ENCODE measurements at regions not wholly inside any gene's neighbourhood (a gene's known extent, or its start where the extent isn't known, plus 50 kb on each side); places are given as distances from the start of the nearest gene placed in this dataset.

DNA sequence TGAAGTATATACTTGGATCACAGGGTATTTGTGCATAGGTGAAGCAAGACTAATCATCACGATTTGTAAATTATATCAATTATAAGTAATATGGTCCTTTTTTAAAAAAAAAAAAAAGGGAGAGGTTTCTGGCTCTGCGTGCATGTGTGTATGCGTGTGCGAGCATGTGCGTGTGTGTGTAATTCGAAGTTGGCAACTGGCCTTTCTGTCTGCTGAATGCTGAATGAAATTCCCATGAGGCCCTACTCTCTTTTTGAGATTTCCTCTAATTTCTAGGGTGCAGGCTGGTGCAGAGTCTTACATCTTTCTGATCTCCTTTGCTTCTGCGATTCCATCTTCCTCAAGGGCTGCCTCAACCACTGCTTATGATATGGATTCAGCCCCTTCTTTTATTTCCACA lies 212.2 kb downstream of the URB2 start:
- Histone ChIP-seq H4K91ac (ENCODE audit: low read length) (no peak overlapping the region), H3K36me3 (ENCODE audit: control insufficient read depth in 1 of 2, insufficient read depth in 2 of 2, low read depth in 1 of 2, low read length in 2 of 2) (no peaks in the 10 kb centered on the region), H3K4ac (ENCODE audit: low read depth in 1 of 2, low read length in 2 of 2) (no peak overlapping the region), H3K14ac (ENCODE audit: low read length in 2 of 2) (no peak overlapping the region), H4K8ac (ENCODE audit: low read length) (no peak overlapping the region), H3K4me3 (ENCODE audit: insufficient read depth in 1 of 2, low read depth in 1 of 2, low read length in 2 of 2) (no peak overlapping the region), H3K27ac (ENCODE audit: low read length, poor library complexity, severe bottlenecking) (no peak overlapping the region), H3K27me3 (ENCODE audit: control insufficient read depth in 1 of 2, insufficient read depth in 1 of 2, low read length in 2 of 2) (peaks cover 20 to 21% of the 10 kb centered on the region in 2 experiments), H2AFZ (ENCODE audit: low read depth, low read length) (no peak overlapping the region), H3K9ac (ENCODE audit: low read length) (no peak overlapping the region), H3K4me2 (ENCODE audit: low read length, poor library complexity, severe bottlenecking) (no peak overlapping the region), H2BK15ac (ENCODE audit: low read depth, poor library complexity, severe bottlenecking) (no peak overlapping the region), H2BK12ac (ENCODE audit: low read length in 2 of 2) (no peak overlapping the region), H3K23ac (ENCODE audit: low read length in 2 of 2) (no peak overlapping the region), H3K18ac (ENCODE audit: low read depth in 1 of 2, low read length in 2 of 2) (no peak overlapping the region), H3K4me1 (ENCODE audit: control insufficient read depth, insufficient read depth, low read depth, low read length) (no peaks in the 10 kb centered on the region), H2AK5ac (ENCODE audit: low read length, severe bottlenecking) (no peak overlapping the region), H2BK5ac (ENCODE audit: low read depth, low read length, poor library complexity, severe bottlenecking) (no peak overlapping the region), H3K79me1 (replicated peaks; ENCODE audit: low read length, poor library complexity, severe bottlenecking) (no peaks in the 10 kb centered on the region), H3K9me3 (ENCODE audit: control insufficient read depth, low read length) (no peaks in the 10 kb centered on the region), H2BK120ac (ENCODE audit: low read depth, low read length) (no peak overlapping the region)
- 93% methylated on average over 6 of the region's 7 CpGs for WGBS
- DNase-seq = no peak

DNA sequence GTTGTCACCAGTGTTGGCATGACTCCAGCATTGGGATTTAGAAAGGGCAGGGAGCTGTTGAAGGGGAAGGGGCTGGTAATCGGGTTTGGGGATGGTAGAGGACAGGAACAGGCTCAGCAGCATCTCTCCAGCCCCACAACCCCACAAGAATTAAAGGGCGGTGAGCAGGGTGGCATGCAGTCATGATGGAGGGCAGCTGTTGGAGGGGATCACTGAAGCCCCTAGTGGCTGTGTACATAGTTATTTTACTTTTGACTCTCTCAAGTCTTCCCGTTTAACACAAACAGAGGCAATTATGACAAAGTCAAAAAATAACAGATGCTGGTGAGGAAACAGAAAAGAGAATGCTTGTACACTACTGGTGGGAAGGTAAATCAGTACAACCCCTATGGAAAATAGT lies 213.8 kb downstream of the URB2 start:
- Histone ChIP-seq H3K27ac (ENCODE audit: low read length, poor library complexity, severe bottlenecking) (no peak overlapping the region), H3K18ac (ENCODE audit: low read depth in 1 of 2, low read length in 2 of 2) (no peak overlapping the region), H3K4me2 (ENCODE audit: low read length, poor library complexity, severe bottlenecking) (no peak overlapping the region), H3K9ac (ENCODE audit: low read length) (no peak overlapping the region), H2BK5ac (ENCODE audit: low read depth, low read length, poor library complexity, severe bottlenecking) (no peak overlapping the region), H2AK5ac (ENCODE audit: low read length, severe bottlenecking) (no peak overlapping the region), H3K9me3 (ENCODE audit: control insufficient read depth, low read length) (no peaks in the 10 kb centered on the region), H3K23ac (ENCODE audit: low read length in 2 of 2) (no peak overlapping the region), H3K27me3 (ENCODE audit: control insufficient read depth in 1 of 2, insufficient read depth in 1 of 2, low read length in 2 of 2) (peaks cover 22% of the 10 kb centered on the region in 2 experiments), H3K4me3 (ENCODE audit: insufficient read depth in 1 of 2, low read depth in 1 of 2, low read length in 2 of 2) (no peak overlapping the region), H2BK12ac (ENCODE audit: low read length in 2 of 2) (no peak overlapping the region), H4K8ac (ENCODE audit: low read length) (no peak overlapping the region), H3K4me1 (ENCODE audit: control insufficient read depth, insufficient read depth, low read depth, low read length) (peaks cover 1% of the 10 kb centered on the region), H4K91ac (ENCODE audit: low read length) (no peak overlapping the region), H3K79me1 (replicated peaks; ENCODE audit: low read length, poor library complexity, severe bottlenecking) (no peaks in the 10 kb centered on the region), H2AFZ (ENCODE audit: low read depth, low read length) (no peak overlapping the region), H3K4ac (ENCODE audit: low read depth in 1 of 2, low read length in 2 of 2) (no peak overlapping the region), H2BK15ac (ENCODE audit: low read depth, poor library complexity, severe bottlenecking) (no peak overlapping the region), H2BK120ac (ENCODE audit: low read depth, low read length) (no peak overlapping the region), H3K14ac (ENCODE audit: low read length in 2 of 2) (no peak overlapping the region), H3K36me3 (ENCODE audit: control insufficient read depth in 1 of 2, insufficient read depth in 2 of 2, low read depth in 1 of 2, low read length in 2 of 2) (no peaks in the 10 kb centered on the region)
- no CpG with 5 or more reads among the region's 3 CpGs for WGBS
- DNase-seq = no peak

DNA sequence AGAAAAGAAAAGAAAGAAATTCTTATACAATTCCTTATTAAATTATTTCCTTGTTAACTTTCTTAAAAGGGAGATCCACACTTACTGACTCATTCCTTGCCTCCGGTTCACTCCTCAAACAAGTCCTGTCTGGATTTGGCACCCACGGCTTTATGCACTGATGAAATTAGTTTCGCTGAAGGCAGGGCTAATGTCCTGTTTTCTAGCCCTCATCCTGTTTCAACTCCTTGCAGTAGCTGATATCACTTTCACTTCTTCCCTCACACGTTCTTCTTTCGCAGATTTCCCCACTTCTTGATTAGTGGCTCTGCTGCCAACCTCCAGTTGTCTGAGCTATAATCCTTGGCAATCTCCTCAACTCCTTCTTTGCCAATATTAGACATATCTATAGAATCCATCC lies 215.2 kb downstream of the URB2 start:
- Histone ChIP-seq H3K4me3 (ENCODE audit: insufficient read depth in 1 of 2, low read depth in 1 of 2, low read length in 2 of 2) (no peak overlapping the region), H2BK12ac (ENCODE audit: low read length in 2 of 2) (no peak overlapping the region), H3K36me3 (ENCODE audit: control insufficient read depth in 1 of 2, insufficient read depth in 2 of 2, low read depth in 1 of 2, low read length in 2 of 2) (no peaks in the 10 kb centered on the region), H2AFZ (ENCODE audit: low read depth, low read length) (no peak overlapping the region), H3K23ac (ENCODE audit: low read length in 2 of 2) (no peak overlapping the region), H2BK120ac (ENCODE audit: low read depth, low read length) (no peak overlapping the region), H3K9me3 (ENCODE audit: control insufficient read depth, low read length) (no peaks in the 10 kb centered on the region), H4K91ac (ENCODE audit: low read length) (no peak overlapping the region), H3K9ac (ENCODE audit: low read length) (no peak overlapping the region), H3K4me1 (ENCODE audit: control insufficient read depth, insufficient read depth, low read depth, low read length) (peaks cover 1% of the 10 kb centered on the region), H3K27ac (ENCODE audit: low read length, poor library complexity, severe bottlenecking) (no peak overlapping the region), H2BK15ac (ENCODE audit: low read depth, poor library complexity, severe bottlenecking) (no peak overlapping the region), H2BK5ac (ENCODE audit: low read depth, low read length, poor library complexity, severe bottlenecking) (no peak overlapping the region), H3K14ac (ENCODE audit: low read length in 2 of 2) (no peak overlapping the region), H2AK5ac (ENCODE audit: low read length, severe bottlenecking) (no peak overlapping the region), H3K18ac (ENCODE audit: low read depth in 1 of 2, low read length in 2 of 2) (no peak overlapping the region), H3K27me3 (ENCODE audit: control insufficient read depth in 1 of 2, insufficient read depth in 1 of 2, low read length in 2 of 2) (peaks cover 13 to 20% of the 10 kb centered on the region in 2 experiments), H3K79me1 (replicated peaks; ENCODE audit: low read length, poor library complexity, severe bottlenecking) (no peaks in the 10 kb centered on the region), H4K8ac (ENCODE audit: low read length) (no peak overlapping the region), H3K4me2 (ENCODE audit: low read length, poor library complexity, severe bottlenecking) (no peak overlapping the region), H3K4ac (ENCODE audit: low read depth in 1 of 2, low read length in 2 of 2) (no peak overlapping the region)
- DNase-seq = no peak
- 87% methylated on average over 5 of the region's 5 CpGs for WGBS

DNA sequence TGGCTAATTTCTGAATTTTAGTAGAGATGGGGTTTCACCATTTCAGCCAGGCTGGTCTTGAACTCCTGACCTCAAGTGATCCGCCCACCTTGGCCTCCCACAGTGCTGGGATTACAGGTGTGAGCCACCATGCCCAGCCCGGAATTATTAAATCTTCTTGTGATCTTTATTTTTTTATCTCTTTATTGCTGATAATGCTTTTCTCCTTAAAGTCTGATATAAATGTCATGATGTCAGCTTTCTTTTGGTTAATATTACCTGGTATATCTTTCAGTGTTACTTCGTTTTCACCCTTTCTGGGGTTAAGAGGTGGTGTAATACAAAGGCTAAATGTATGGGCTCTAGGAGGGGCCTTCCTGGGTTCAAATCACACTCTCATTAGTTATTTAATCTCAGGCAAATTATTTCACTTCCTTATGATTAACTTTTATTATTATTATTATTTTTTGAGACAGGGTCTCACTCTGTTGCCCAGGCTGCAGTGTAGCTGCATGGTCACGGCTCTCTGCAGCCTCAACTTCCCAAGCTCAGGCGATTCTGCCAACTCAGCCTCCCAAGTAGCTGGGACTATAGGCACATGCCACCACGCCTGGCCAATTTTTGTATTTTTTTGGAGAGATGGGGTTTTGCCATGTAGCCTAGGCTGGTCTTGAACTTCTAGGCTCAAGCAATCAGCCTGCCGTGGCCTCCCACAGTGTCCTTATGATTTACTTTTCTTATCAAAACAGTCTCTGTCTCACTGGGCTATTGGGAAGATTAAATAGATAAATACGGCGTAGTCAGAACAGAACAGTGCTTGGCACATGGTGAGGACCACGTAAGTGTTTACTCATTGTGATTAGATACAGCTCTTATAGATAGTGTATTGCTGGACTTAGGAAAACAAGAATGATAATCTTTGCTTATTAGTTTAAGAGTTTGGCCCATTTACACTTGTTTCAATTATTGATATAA lies 216.5 kb downstream of the URB2 start:
- Histone ChIP-seq H4K8ac (ENCODE audit: low read length) (no peak overlapping the region), H3K14ac (ENCODE audit: low read length in 2 of 2) (no peak overlapping the region), H3K18ac (ENCODE audit: low read depth in 1 of 2, low read length in 2 of 2) (no peak overlapping the region), H2AK5ac (ENCODE audit: low read length, severe bottlenecking) (no peak overlapping the region), H3K27ac (ENCODE audit: low read length, poor library complexity, severe bottlenecking) (no peak overlapping the region), H3K4me1 (ENCODE audit: control insufficient read depth, insufficient read depth, low read depth, low read length) (peaks cover 1% of the 10 kb centered on the region), H3K4me3 (ENCODE audit: insufficient read depth in 1 of 2, low read depth in 1 of 2, low read length in 2 of 2) (no peak overlapping the region), H3K4me2 (ENCODE audit: low read length, poor library complexity, severe bottlenecking) (no peak overlapping the region), H3K4ac (ENCODE audit: low read depth in 1 of 2, low read length in 2 of 2) (peak overlapping the region in 1 of 2 experiments; percentile 15), H2BK5ac (ENCODE audit: low read depth, low read length, poor library complexity, severe bottlenecking) (no peak overlapping the region), H2BK15ac (ENCODE audit: low read depth, poor library complexity, severe bottlenecking) (no peak overlapping the region), H2BK120ac (ENCODE audit: low read depth, low read length) (no peak overlapping the region), H3K23ac (ENCODE audit: low read length in 2 of 2) (no peak overlapping the region), H3K9ac (ENCODE audit: low read length) (no peak overlapping the region), H4K91ac (ENCODE audit: low read length) (no peak overlapping the region), H3K79me1 (replicated peaks; ENCODE audit: low read length, poor library complexity, severe bottlenecking) (no peaks in the 10 kb centered on the region), H2AFZ (ENCODE audit: low read depth, low read length) (no peak overlapping the region), H3K36me3 (ENCODE audit: control insufficient read depth in 1 of 2, insufficient read depth in 2 of 2, low read depth in 1 of 2, low read length in 2 of 2) (no peaks in the 10 kb centered on the region), H2BK12ac (ENCODE audit: low read length in 2 of 2) (no peak overlapping the region), H3K9me3 (ENCODE audit: control insufficient read depth, low read length) (no peaks in the 10 kb centered on the region), H3K27me3 (ENCODE audit: control insufficient read depth in 1 of 2, insufficient read depth in 1 of 2, low read length in 2 of 2) (peaks cover 19 to 30% of the 10 kb centered on the region in 2 experiments)
- no peak for DNase-seq
- WGBS = 77% methylated on average over 8 of the region's 10 CpGs

All from mesenchymal stem cell (in vitro differentiated cells and primary cell).